HCT116 (cell line): ENCODE measurements at regions not wholly inside any gene's neighbourhood (a gene's known extent, or its start where the extent isn't known, plus 50 kb on each side); places are given as distances from the start of the nearest gene placed in this dataset.

Experiments
- ATAC-seq: fragments of 200-7000 bp; cut with Tn5 transposase; 2 replicates; pipeline ENCODE4 v1.9.1; 2020; ENCODE audit warnings: mild to moderate bottlenecking, moderate library complexity
- BruUV-seq: library from RNA; stranded (reverse); fragments of 400-500 nt; replicated peaks from 2 replicates; lab custom pipeline; 2021; lab: Mats Ljungman, UMichigan
- CTCF ChIA-PET: fragments of 300-600 bp; sonication (Branson Sonifier 250); formaldehyde crosslinking; loops from one replicate; lab custom pipeline; 2021; ENCODE audit warnings: antibody characterized with exemption; lab: Charles Lee
- POLR2A ChIA-PET: fragments of 300-600, 350-600 bp; sonication (Branson Sonifier 250); formaldehyde crosslinking; loops from one replicate; lab custom pipeline; 2021; ENCODE audit warnings: antibody characterized with exemption; lab: Charles Lee
- RAD21 ChIA-PET, 2 experiments: fragments of 300-600 bp; sonication (Branson Sonifier 250); formaldehyde crosslinking; loops; one replicate each; lab custom pipeline; 2023; ENCODE audit warnings: low total read pairs in 2 of 2; ENCODE audit not compliant: uncharacterized antibody in 2 of 2, unreplicated experiment in 2 of 2, low non-redundant PET in 1 of 2; lab: Charles Lee
- DNase-seq: peaks from one replicate; pipeline ENCODE4 v3.0.0-alpha.2; 2010; ENCODE audit warnings: low read depth, low spot score
- H2AFZ ChIP-seq: fragments of 200-600 bp; shearing (Covaris generic), sonication (generic); 2 replicates; pipeline ENCODE4 v1.6.1; 2017; ENCODE audit warnings: low read depth, mixed run types, mixed read lengths, antibody characterized with exemption, low read length; ENCODE audit not compliant: poor library complexity, severe bottlenecking
- H3K27ac ChIP-seq: 2 replicates; pipeline ENCODE4 v1.5.1; 2012; ENCODE audit warnings: low read depth, low read length
- H3K27me3 ChIP-seq: fragments of 200-600 bp; sonication (generic); 2 replicates; pipeline ENCODE4 v1.6.1; 2016; ENCODE audit warnings: mixed run types, low read length, mixed read lengths; ENCODE audit not compliant: insufficient read depth
- H3K36me3 ChIP-seq, 2 experiments: fragments of 200-500 bp in 1 of 2; fragments of 200-600 bp in 1 of 2; sonication (Bioruptor generic) in 1 of 2; sonication (generic) in 1 of 2; 2 replicates each; pipeline versions ENCODE4 v1.5.1 to v1.6.1; 2014 to 2016; ENCODE audit warnings: low read length in 2 of 2, inconsistent platforms in 1 of 2, mixed read lengths in 1 of 2, mixed run types in 1 of 2; ENCODE audit not compliant: insufficient read depth in 2 of 2, control insufficient read depth in 1 of 2
- H3K4me1 ChIP-seq, 2 experiments: fragments of 200-600 bp in 1 of 2; sonication (generic) in 1 of 2; 2 replicates each; pipeline versions ENCODE4 v1.5.1 to v1.6.1; 2012 to 2017; ENCODE audit warnings: low read length in 2 of 2, inconsistent platforms in 1 of 2, mild to moderate bottlenecking in 1 of 2, mixed read lengths in 1 of 2, mixed run types in 1 of 2, moderate library complexity in 1 of 2; ENCODE audit not compliant: insufficient read depth in 2 of 2, control insufficient read depth in 1 of 2
- H3K4me2 ChIP-seq: fragments of 200-600 bp; sonication (generic); 2 replicates; pipeline ENCODE4 v1.6.1; 2017; ENCODE audit warnings: mixed run types, low read length, mixed read lengths
- H3K4me3 ChIP-seq, 2 experiments: fragments of 200-600 bp in 1 of 2; sonication (generic) in 1 of 2; replicated peaks in 1 of 2; 2 replicates each; pipeline ENCODE4 v1.5.1; 2011 to 2016; ENCODE audit warnings: low read length in 2 of 2, control low read depth in 1 of 2, low read depth in 1 of 2, mild to moderate bottlenecking in 1 of 2, mixed read lengths in 1 of 2, mixed run types in 1 of 2
- H3K79me2 ChIP-seq: fragments of 200-600 bp; sonication (generic); 2 replicates; pipeline ENCODE4 v1.6.1; 2017; ENCODE audit warnings: mild to moderate bottlenecking, mixed run types, low read length, moderate library complexity, mixed read lengths; ENCODE audit not compliant: insufficient read depth
- H3K9ac ChIP-seq: fragments of 200-600 bp; sonication (generic); 2 replicates; pipeline ENCODE4 v1.6.1; 2016; ENCODE audit warnings: low read length, mixed read lengths
- H3K9me2 ChIP-seq: fragments of 200-600 bp; sonication (generic), shearing (Covaris generic); 2 replicates; pipeline ENCODE4 v1.6.1; 2017; ENCODE audit warnings: mixed run types, mild to moderate bottlenecking, moderate library complexity; ENCODE audit not compliant: insufficient read depth
- H3K9me3 ChIP-seq, 2 experiments: fragments of 200-500 bp in 1 of 2; fragments of 200-600 bp in 1 of 2; sonication (Bioruptor generic) in 1 of 2; sonication (generic) in 1 of 2; 2 replicates each; pipeline ENCODE4 v1.6.1; 2014 to 2017; ENCODE audit warnings: low read length in 2 of 2, mixed read lengths in 2 of 2, inconsistent platforms in 1 of 2, low read depth in 1 of 2, mild to moderate bottlenecking in 1 of 2, mixed run types in 1 of 2, moderate library complexity in 1 of 2; ENCODE audit not compliant: control insufficient read depth in 1 of 2, insufficient read depth in 1 of 2
- H4K20me1 ChIP-seq: fragments of 200-600 bp; sonication (generic), shearing (Covaris generic); 2 replicates; pipeline ENCODE4 v1.6.1; 2017; ENCODE audit warnings: mixed run types, mild to moderate bottlenecking, moderate library complexity; ENCODE audit not compliant: insufficient read depth
- ATF3 ChIP-seq: IDR thresholded peaks from 2 replicates; pipeline ENCODE4 v1.6.1; 2012
- CEBPB ChIP-seq: IDR thresholded peaks from 2 replicates; pipeline ENCODE4 v1.6.1; 2012; ENCODE audit warnings: low read depth
- EGR1 ChIP-seq: IDR thresholded peaks from 2 replicates; pipeline ENCODE4 v1.6.1; 2012; ENCODE audit warnings: low read depth
- ELF1 ChIP-seq: IDR thresholded peaks from 2 replicates; pipeline ENCODE4 v1.6.1; 2012; ENCODE audit warnings: low read depth, borderline replicate concordance
- EZH2phosphoT487 ChIP-seq: fragments of 200-600 bp; IDR thresholded peaks from 2 replicates; pipeline ENCODE4 v1.6.1; 2018; ENCODE audit warnings: antibody characterized with exemption, borderline replicate concordance
- FOSL1 ChIP-seq: IDR thresholded peaks from 2 replicates; pipeline ENCODE4 v1.6.1; 2012; ENCODE audit warnings: low read depth
- MAX ChIP-seq: IDR thresholded peaks from 2 replicates; pipeline ENCODE4 v1.6.1; 2012
- POLR2A ChIP-seq: IDR thresholded peaks from 2 replicates; pipeline ENCODE4 v1.7.0; 2011; ENCODE audit warnings: borderline replicate concordance; ENCODE audit not compliant: insufficient read depth, insufficient read length; ENCODE audit errors: extremely low read depth
- POLR2AphosphoS5 ChIP-seq: IDR thresholded peaks from 2 replicates; pipeline ENCODE4 v1.6.1; 2011; ENCODE audit warnings: mild to moderate bottlenecking, low read depth, low read length, moderate library complexity
- REST ChIP-seq: IDR thresholded peaks from 2 replicates; pipeline ENCODE4 v1.6.1; 2012; ENCODE audit warnings: low read depth
- SIN3A ChIP-seq: IDR thresholded peaks from 2 replicates; pipeline ENCODE4 v1.6.1; 2012; ENCODE audit warnings: low read depth
- SP1 ChIP-seq: IDR thresholded peaks from 2 replicates; pipeline ENCODE4 v1.6.1; 2012; ENCODE audit warnings: low read depth
- SRF ChIP-seq: IDR thresholded peaks from 2 replicates; pipeline ENCODE4 v1.6.1; 2012; ENCODE audit warnings: low read depth
- YY1 ChIP-seq: IDR thresholded peaks from 2 replicates; pipeline ENCODE4 v1.6.1; 2011; ENCODE audit warnings: low read length, low read depth, moderate library complexity, mild to moderate bottlenecking; ENCODE audit not compliant: insufficient replicate concordance; ENCODE audit errors: extremely low read depth
- ZBTB33 ChIP-seq: IDR thresholded peaks from 2 replicates; pipeline ENCODE4 v1.6.1; 2011; ENCODE audit warnings: mild to moderate bottlenecking, low read length, moderate library complexity; ENCODE audit not compliant: insufficient replicate concordance; ENCODE audit errors: extremely low read depth
- ZFX ChIP-seq: fragments of 450-650 bp; IDR thresholded peaks from 2 replicates; pipeline ENCODE4 v1.6.1; 2017
- intact Hi-C: fragments of 100-400 bp; cut with micrococcal nuclease; formaldehyde crosslinking; loops from 2 replicates; pipeline ENCODE4 v1.10.0; 2022

GRCh38 chr20:19920381-19921138 is 96.6 kb upstream of the NAA20 start (continued):
- TF ChIP-seq REST: no peak
- no peak for TF ChIP-seq ZFX
- TF ChIP-seq POLR2A: no peak
- TF ChIP-seq, all 23 proteins: peak for 0

- intact Hi-C loops: no loop called here
- no peak for DNase-seq
- TF ChIP-seq REST (no peak), SRF (no peak), ZBTB33 (no peak), EZH2phosphoT487 (no peak), POLR2AphosphoS5 (no peak), SP1 (no peak), ATF3 (no peak), ELF1 (no peak), FOSL1 (no peak), SIN3A (no peak), EGR1 (no peak), YY1 (no peak), CEBPB (no peak), MAX (no peak)
Measured at GRCh38 chr20:19921284-19921793, 95.8 kb upstream of the NAA20 start.

More at GRCh38 chr20:19921284-19921793, 95.8 kb upstream of the NAA20 start:
- H3K4me3 ChIP-seq: no peak overlapping the region
- no peak overlapping the region for H3K9ac ChIP-seq
- no peaks in the 10 kb centered on the region for H3K27me3 ChIP-seq
- H3K79me2 ChIP-seq: no peaks in the 10 kb centered on the region
- H2AFZ ChIP-seq: no peak overlapping the region
- no peaks in the 10 kb centered on the region for H3K36me3 ChIP-seq
- CTCF ChIA-PET: no interaction called here
- no TSS peak for BruUV-seq
- H3K4me2 ChIP-seq: no peak overlapping the region
- no peaks in the 10 kb centered on the region for H3K4me1 ChIP-seq
- POLR2A ChIA-PET: no interaction called here
- no peaks in the 10 kb centered on the region for H4K20me1 ChIP-seq
- no peaks in the 10 kb centered on the region for H3K9me2 ChIP-seq
- RAD21 ChIA-PET: no interaction called here
- ATAC-seq: no peak
- H3K27ac ChIP-seq: no peak overlapping the region
- no peaks in the 10 kb centered on the region for H3K9me3 ChIP-seq
